Endometrium (tissue), 2 donors: ENCODE measurements at regions not wholly inside any gene's neighbourhood (a gene's known extent, or its start where the extent isn't known, plus 50 kb on each side); places are given as distances from the start of the nearest gene placed in this dataset.

Experiments
- FAIRE-seq: peaks from 2 replicates; lab custom pipeline; 2012; peaks lifted over from hg19 to GRCh38; lab: Jason Lieb, UNC
- donor health status: control.
- donor health status: control.

DNA sequence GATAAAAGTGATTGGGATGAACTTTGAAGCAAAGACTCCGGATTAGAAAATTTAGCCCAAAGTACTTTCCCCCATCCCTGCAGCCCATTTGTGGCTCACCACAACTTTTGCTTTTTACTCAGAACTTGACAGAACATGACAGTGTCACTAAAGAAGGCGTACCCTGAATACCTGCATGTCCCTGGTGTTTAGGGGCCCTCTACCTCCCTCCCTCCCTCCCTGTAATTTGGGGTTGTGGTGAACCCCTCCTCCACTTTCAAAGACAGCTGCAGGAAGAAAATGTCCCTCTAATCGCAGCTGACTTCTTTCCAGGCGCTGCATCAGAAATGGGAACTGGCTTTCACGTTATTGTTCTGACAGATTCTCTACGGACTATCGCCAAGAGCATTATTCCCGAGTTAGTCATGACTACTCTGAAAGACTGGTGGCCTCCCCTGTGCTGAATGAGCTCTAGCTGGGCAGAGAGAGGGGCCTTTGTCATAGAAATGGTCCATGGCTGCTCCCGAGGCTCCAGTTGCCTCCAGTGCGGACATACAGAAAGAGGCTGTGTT lies 93.2 kb upstream of the ARHGEF3 start:
- FAIRE-seq, result no peak

DNA sequence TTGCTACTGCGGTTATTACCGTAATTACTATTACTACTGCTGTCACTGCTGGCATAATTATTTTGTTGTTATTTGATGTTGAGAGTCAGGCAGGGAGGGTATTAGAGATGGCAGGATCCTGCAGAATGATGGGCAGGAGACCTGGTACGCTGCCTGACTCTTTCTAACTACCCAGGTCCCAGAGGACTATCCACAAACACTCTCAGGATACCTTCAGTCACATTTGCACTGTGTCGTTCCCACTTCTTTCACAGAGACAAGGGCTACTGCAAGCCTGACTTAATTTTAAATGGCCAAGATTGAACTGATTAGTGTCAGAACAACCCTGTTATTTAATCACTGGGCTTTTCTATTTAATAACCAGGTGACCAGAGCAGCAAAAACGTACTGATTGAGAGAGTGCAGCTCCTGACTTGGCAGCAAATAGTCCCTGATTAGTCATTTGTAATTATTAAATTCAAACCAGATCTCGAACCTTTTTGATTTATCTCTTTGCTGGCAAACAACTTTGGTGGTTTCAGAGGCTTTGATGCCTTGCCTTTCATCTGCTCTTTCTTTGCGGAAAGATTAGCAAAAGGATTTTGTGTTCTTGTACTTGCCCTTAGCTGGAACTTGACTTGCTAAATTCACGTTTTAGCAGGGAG lies 88.8 kb upstream of the ARHGEF3 start:
- no peak for FAIRE-seq

DNA sequence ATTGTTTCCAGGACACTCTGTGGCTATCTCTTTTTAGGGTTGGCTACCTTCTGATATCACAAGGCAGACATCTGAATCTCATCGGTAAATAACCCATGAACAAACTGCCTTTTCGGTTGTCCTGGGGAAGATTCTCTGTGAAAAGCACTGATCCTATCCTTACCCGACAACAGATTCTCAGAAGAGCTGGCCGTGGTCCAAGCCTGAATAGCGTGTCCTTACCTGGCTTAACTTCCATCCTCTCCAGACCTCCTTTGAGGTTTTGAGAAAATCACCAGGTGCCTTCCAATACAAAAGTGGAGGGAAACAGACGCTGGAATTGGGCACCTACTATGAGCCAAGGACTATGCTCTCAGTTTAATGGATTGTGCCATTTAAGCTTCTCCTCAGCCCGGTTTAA lies 87.4 kb upstream of the ARHGEF3 start:
- FAIRE-seq, result no peak

DNA sequence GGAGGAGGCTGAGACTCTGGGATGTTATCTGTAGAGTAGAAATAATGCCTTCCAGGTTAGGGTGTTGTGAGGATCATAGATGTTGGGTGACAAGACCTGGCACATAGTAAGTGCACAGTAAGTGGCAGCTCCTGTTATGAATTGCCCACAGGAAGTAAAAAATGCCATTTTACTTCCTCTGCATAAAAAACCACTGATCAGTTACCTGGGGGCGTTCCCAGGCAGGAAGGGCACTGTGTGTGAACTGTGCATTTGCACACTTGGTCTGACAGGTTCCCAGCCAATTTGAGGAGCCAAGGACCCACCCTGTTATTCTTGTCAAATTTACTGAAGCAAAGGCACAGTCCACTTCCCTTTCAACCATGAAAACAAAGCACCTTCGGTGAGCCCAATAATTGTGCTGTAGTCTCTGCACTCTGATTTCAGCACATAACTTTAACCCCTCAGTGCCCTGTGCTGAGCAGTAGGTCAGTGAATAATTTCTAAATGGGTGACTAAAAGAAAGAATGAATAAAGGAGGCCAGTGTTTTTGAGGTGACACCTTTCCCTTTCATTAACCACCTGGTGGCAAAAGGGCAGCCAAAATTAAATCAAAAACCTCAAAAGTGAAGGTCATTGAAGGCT lies 85.8 kb upstream of the ARHGEF3 start:
- no peak for FAIRE-seq

DNA sequence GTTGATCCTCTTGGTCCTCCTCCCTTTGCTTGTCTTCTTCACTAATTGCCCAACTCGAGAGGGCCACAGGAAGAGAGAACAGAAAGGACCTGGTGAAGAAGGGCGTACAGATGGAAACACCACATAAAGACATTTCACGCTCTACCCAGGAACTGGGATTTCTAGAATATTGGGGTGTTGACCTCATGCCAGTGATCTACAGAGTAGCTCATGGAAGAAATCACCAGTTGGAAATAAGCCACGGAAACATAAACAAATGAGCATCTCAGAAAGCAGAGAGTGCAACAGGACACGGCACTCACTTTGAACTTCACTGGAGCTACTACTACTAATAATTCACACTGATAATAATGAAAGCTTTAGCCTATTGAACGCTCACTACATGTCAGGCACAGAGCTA lies 84.6 kb upstream of the ARHGEF3 start:
- FAIRE-seq, result no peak

DNA sequence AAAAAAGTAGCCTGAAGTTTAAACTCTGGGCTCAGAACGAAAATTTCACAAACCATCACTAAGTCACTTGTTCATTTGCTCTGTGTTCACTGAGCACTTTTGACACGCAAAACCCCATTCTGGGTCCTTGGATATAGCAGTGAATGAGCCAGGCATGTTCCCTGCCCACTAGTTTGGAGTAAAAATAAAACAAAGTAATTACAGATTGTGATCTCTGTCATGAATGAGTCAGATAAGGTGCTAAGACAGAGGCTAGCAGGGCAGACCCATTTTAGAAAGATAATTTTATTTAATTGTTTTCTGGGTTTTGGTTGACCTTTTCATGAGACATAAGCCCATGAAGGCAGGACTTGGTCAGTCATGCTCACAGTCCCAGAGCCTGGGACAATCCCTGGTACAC lies 84.1 kb upstream of the ARHGEF3 start:
- no peak for FAIRE-seq

DNA sequence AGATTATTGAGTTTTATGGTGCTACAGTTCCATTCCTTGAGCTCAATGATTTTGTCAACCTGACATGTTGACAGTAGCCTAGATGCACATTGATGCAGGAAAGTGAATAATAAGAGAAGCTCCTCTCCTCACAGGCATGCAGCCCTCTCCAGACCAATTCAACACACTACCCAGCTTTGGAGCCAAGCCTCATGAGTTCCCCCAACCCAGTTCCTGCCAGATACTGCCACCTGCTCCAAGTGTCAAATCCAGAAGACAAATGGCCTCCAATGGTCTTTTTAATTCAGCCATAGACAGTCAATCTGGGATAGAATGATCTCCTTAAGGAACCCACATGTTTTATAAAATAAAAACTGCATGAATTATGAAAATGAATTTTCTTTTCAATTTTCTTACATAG lies 83.7 kb upstream of the ARHGEF3 start:
- FAIRE-seq, result no peak

DNA sequence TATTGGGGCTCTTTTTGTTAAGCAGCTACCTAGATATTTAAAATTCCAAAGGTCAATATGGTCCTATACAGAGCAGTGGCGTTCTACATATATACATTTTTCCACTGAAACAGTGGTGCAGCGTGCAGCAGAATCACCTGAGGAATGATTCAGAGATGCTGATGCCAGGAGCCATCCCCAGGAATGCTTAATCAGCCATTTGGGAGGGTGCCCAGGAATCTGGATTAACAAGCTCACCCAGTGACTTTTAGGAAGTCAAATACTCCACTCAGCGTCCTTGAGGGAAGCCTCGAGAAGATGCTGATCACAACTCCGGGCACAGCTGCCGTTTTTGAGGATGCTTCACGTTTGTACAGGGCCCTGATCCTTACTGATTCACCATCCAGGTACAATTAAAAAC lies 82.6 kb upstream of the ARHGEF3 start:
- FAIRE-seq, result no peak

DNA sequence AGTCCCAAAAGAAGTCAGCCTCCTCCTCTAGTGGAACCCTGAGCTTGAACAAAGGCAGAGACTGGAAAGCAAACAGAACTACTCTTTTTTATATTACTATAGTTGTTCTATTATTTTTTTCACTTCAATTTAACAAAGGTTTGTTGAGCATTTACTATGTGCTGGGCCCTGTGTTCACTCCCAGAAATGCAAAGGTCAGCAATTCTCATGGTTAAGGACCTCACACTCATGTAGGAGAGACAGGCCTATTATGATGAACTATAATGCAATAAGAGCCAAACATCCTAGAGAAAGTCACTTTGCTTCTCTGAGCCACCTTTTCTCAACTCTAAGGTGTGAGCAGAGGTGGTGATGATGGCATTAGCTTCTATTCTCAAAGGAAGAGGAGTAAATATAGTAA lies 82.1 kb upstream of the ARHGEF3 start:
- FAIRE-seq, result no peak

DNA sequence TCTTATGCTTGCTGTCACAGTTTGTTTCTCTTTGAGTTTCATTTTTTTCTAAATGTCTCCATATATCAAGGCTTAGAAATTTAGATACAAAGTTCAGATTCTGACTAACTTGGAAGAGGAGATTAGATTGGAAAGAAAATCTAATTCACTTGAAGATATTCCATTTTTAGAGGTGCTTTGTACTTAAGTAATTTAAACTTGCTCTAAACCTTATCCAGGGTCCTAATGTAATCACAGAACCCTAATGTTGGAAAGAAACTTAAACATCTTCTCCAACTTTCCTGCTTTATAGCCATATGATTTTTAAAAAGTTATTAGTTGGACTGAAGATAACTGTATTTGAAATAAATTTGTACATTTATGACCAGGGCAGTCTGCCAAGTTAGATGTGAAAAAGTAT lies 81.1 kb upstream of the ARHGEF3 start:
- FAIRE-seq, result no peak

DNA sequence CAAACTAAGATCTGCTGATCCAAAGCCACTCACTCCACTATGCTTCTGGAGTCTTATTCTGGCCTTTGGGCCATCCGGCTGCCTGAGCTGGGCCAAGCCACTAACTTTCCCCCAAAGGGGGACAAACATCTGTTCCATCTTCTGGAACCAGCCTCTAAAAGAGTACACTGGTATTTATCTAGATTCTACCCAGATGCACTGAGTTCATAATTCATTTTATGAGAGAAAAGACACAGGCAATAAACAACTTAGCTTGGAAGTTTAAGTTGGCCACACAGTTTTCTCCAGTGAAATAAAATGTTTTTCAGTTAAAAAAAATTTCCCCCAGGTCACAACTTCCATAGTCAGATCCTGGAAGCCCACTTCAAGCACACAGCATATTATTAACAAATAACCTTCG lies 80.1 kb upstream of the ARHGEF3 start:
- FAIRE-seq, result no peak

DNA sequence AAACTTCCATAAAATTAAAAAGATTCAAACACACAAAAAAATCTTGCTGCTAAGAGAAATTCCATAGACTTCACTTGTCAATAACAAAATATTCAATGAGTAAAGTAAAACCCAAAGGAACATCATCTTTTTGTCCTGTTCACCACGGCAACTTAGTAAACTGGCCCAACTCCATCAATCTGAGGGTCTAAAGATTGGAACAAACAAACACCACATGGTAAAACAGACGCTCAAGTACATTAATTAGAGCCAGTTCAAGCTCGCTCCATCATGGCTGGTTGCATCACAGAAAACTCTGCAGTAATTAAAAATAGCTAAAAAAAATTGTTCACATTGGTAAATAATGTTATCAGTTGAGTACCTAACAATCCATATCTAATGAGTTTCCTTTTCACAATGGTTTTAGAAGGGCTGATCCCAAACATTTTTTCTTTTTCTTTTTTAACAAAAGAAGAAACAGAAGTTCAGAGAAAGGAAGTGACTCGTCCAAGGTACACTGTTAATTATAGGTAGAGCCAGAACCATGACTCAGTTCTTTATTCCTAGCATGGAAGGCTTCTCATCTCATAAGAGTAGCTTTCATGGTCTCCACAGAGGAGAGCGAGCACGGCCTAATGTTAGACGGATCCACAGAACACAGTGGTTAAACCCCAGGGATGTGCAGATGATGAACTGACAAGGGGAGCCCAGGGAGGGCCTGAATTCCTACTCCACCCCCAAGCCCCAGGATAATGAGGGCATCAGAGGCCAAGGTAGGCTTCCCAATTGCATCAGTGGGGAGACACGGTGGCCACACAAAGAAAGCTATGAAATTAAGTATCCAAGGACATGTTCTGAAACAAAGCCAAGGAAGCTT lies 79.2 kb upstream of the ARHGEF3 start:
- no peak for FAIRE-seq

DNA sequence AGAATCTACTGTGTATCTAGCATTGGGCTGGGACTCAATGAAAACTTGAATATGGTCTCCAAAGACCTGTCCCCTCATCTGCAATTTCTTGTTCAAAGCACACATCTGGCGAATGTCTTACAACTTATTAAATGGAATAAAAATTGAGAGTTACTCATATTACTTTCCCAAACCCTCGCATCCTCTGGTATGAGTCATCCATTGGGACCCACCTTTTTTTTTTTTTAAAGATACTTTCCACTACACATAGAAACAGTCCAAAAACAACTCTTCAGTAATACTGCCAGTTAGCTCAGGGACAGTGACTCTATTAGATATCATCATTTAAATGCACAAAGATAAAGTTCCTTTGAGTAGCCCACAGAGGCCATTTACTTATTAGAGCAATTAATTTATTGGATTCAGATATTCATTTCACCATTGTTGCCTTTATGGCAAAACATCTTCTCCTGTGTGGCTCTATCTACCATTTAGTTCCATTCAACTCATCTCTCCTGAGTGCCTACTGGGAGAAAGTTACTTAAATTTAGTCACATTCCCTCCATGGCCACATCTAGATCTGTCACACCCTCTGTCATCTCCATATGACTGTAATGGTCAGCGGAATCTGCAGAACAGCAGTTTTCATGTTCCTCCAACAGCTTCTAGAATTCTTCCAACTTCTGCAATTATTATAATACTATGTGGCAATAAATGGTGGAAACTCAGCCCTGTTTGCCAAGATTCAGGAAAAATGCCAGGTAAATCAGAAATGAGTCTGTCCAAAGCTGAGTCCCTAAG lies 77.9 kb upstream of the ARHGEF3 start:
- no peak for FAIRE-seq

DNA sequence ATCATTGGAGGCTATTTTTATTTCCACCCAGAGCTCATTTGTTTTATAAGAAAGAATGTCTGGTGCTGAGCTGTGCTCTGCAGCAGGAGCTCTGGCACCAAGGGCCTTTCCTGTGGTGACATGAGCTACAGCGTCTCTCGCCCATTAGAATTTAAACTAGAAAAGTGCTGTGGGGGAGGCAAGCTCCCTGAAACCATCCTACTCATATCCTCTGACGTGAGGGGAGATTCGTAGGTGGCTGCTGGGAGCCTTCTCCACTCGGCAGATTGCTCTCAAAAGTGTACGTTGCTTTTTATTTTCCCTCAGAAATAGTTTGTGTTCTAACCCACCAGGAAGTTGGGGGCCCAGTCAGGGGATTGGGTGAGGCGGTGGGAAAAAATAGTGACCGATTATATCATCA lies 76.3 kb upstream of the ARHGEF3 start:
- FAIRE-seq, result no peak

DNA sequence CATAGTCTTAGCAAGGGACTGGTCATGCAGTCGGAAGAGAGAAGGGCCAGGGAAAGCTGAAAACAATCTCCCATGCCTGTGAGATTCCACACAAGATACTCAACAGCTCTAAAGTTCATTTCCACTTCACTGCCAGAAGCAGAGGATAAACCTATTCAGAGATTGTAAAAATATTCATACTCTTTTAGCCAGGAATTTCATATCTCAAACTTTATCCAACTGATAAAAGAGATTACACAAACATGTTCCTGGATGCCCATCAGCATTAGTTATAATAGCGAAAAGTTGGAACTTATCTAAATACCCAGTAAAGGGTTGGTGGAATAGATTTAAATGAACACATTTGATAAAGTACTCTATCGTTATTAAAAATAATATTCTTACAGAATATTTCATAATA lies 75.2 kb upstream of the ARHGEF3 start:
- FAIRE-seq, result no peak

DNA sequence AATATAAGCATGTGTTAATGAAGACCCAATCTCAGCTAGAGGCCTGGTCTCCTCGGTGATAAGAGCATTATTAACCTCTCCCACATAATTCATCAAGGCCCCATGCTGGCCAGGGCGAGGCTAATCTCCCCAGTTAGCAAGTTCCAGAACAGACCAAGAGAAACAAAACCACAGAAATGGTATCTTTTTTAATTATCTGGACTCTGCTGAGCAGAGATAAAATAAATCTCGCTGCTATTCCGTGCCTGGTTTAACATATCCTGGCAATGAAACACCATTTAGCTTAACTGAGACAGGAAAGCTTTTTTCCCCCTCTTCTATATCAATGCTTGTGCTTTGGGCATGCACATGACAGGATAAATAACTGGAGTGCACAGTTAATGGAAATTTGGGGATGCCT lies 72.5 kb upstream of the ARHGEF3 start:
- no peak for FAIRE-seq

DNA sequence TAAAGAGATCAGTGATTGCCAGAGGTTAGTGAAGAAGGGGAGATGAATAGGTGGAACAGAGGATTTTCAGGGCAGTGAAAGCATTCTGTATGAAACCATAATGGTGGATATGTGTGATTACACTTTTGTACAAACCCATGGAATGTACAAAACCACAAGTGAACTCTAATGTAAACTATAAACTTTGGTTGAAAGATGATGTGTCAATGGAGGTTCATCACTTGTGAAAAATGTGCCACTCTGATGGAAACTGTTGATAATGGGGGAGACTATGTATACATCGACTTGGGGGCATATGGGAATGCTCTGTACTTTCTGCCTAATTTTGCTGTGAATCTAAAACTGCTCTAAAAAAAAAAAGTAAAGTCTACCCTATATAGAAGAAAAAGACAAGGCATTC lies 68.7 kb upstream of the ARHGEF3 start:
- FAIRE-seq, result no peak

DNA sequence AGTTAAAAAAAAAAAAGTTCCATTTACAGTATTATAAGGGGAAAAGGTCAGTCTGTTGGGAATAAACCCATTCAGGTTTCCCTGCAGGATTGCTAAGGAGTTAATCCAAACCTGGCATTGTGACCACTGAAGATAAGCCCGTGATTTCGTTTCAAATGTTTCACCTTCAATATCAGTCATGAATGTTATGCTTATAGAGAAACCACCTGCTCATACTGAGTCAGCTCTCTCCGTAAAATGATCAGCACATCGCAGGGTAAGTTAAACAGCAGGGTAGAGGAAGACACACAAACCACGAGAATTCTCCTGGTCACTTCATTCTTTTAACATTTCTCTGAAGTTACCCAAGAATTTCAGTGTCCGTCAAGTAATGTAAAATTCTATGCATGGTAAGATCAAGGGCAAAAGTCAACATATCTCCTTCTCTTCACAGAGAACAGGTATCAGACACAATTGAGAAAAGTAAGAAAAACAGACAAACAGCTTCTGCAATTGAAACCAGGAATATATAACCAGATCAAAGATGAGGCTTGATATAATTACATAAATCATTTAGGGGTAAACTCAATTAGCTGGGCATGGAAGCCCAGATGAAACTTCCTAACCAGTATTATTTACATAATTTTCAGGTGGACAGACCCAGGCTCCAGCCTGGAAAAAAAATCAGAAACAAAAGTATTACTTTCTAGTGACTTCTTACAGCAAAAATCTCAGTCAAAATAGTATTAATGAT lies 67.6 kb upstream of the ARHGEF3 start:
- FAIRE-seq, result no peak

DNA sequence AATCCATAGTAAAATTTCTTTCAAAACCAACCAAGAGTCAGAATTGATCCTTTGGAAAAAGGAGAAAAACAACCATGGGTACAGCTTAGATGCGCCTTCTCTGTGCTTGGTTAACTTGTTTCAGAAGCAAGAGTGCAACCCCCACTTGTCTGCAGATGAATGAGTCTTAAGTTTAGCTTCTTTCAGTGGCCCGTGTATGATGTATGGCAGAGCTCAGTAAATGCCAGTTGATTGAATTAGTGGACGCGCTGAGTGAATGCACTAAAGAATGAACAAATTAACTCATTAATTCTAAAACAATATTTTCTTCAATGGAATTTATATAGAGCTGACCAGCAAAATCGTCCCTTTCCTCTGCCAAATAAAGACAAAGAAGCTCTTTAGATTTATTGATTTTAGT lies 67.0 kb upstream of the ARHGEF3 start:
- no peak for FAIRE-seq

DNA sequence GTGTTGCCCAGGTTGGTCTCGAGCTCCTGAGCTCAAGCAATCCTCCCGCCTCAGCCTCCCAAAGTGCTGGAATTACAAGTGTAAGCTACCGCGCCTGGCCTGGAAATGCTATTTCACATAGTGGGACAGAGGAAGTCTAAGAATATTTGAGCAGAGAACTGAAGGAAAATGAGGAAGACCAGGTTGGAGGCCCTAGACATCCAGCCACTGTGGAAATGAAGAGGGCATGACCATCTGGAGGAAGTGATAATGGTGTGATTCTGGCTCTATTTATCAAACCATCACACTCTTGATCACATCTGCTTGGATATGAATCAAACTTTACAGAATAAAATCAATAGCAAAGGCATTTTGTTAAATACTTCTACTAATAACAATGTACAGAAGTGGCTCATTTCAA lies 65.9 kb upstream of the ARHGEF3 start:
- no peak for FAIRE-seq

DNA sequence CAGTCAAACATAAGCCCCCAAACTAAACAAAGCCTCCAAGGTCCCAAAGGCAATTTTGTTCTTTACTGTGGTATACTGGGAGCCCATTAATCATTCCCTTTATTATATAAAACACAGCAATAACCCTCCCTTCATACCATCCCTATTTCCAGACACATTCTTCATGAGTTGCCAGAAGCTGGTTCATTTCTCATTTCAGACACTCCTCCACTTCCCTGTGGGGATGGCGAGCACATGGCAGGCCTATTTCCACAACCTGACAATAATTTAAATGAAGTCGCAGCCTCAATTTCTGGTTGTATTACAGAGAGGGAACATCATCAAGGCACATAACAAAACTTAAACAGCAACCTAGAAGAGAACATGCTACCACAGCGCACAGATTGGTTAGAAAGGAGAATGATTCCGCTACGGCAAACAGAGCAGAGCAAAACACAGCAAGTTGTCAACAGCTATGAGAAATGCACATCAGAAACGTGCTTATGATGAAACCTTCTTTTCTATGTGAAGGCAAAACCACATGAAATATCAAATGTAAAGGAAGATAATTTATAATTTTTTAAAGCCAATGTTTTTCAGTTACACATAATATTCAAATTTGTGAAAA lies 63.3 kb upstream of the ARHGEF3 start:
- no peak for FAIRE-seq
